ENCODE measurements at regions not wholly inside any gene's neighbourhood (a gene's known extent, or its start where the extent isn't known, plus 50 kb on each side); places are given as distances from the start of the nearest gene placed in this dataset.

DNA sequence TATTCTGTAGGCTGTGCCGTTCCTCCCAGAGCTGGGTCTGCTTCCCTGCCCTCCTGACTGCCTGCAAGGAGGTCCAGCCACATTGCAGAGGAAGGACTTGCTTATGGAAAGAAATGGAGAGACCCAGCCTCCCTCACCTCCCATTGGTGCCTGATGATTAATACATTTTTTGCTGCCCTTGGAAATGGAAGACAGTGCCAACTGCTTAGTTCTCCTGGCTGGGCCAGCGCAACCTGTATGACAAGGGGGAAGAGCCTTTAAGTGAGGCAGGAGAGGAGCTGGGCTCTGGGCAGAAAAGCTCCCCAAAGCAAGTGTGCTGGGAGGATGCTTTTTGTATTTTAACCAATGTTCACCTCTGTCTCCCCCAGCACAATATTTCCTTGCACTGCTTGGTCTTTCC lies 238.5 kb downstream of the SOX9 start:
- H3K4me1 ChIP-seq (ENCODE audit: insufficient read depth) = no peaks in the 10 kb centered on the region
- no peak overlapping the region for H3K4me3 ChIP-seq
- no peaks in the 10 kb centered on the region for H3K9me2 ChIP-seq (ENCODE audit: insufficient read depth)
- no peak for DNase-seq (ENCODE audit: low spot score)
- Mint-ChIP-seq H3K27me3 (ENCODE audit: insufficient read depth, low read depth, poor library complexity) (peaks cover 4% of the 10 kb centered on the region), H3K36me3 (ENCODE audit: low read depth) (no peaks in the 10 kb centered on the region; the same call in 2 of the 3 replicates), H3K9me3 (no peaks in the 10 kb centered on the region; the same call in 2 of the 3 replicates), H3K4me3 (no peak overlapping the region), H3K27ac (no peak overlapping the region), H3K4me1 (no peaks in the 10 kb centered on the region)
- H3F3A ChIP-seq (replicated peaks; ENCODE audit: low read depth) = no peaks in the 10 kb centered on the region
- no peak overlapping the region for H2AFZ ChIP-seq
- no peaks in the 10 kb centered on the region for H3K27me3 ChIP-seq (ENCODE audit: insufficient read depth)
- TF ChIP-seq POLR2AphosphoS5 (IDR thresholded peaks at IDR 0.05; ENCODE audit: low read depth) (no peak), REST (IDR thresholded peaks at IDR 0.05; ENCODE audit: unreplicated experiment) (no peak), NANOG (IDR thresholded peaks at IDR 0.05; ENCODE audit: borderline replicate concordance) (no peak), ZNF114 (CRISPR knock-in tag; IDR thresholded peaks at IDR 0.05) (no peak), EZH2 (IDR thresholded peaks at IDR 0.05; ENCODE audit: low read depth, unreplicated experiment) (no peak), EZH2phosphoT487 (IDR thresholded peaks at IDR 0.05; ENCODE audit: unreplicated experiment) (no peak), STAT1 (IDR thresholded peaks at IDR 0.05; ENCODE audit: unreplicated experiment) (no peak), JUNB (IDR thresholded peaks at IDR 0.05; ENCODE audit: unreplicated experiment) (no peak), ETS1 (IDR thresholded peaks at IDR 0.05) (no peak), ZNF331 (CRISPR knock-in tag; IDR thresholded peaks at IDR 0.05; ENCODE audit: low read depth) (no peak), CREB1 (CRISPR knock-in tag; IDR thresholded peaks at IDR 0.05; ENCODE audit: low read depth) (no peak)
- TF ChIP-seq, protein P1, sequence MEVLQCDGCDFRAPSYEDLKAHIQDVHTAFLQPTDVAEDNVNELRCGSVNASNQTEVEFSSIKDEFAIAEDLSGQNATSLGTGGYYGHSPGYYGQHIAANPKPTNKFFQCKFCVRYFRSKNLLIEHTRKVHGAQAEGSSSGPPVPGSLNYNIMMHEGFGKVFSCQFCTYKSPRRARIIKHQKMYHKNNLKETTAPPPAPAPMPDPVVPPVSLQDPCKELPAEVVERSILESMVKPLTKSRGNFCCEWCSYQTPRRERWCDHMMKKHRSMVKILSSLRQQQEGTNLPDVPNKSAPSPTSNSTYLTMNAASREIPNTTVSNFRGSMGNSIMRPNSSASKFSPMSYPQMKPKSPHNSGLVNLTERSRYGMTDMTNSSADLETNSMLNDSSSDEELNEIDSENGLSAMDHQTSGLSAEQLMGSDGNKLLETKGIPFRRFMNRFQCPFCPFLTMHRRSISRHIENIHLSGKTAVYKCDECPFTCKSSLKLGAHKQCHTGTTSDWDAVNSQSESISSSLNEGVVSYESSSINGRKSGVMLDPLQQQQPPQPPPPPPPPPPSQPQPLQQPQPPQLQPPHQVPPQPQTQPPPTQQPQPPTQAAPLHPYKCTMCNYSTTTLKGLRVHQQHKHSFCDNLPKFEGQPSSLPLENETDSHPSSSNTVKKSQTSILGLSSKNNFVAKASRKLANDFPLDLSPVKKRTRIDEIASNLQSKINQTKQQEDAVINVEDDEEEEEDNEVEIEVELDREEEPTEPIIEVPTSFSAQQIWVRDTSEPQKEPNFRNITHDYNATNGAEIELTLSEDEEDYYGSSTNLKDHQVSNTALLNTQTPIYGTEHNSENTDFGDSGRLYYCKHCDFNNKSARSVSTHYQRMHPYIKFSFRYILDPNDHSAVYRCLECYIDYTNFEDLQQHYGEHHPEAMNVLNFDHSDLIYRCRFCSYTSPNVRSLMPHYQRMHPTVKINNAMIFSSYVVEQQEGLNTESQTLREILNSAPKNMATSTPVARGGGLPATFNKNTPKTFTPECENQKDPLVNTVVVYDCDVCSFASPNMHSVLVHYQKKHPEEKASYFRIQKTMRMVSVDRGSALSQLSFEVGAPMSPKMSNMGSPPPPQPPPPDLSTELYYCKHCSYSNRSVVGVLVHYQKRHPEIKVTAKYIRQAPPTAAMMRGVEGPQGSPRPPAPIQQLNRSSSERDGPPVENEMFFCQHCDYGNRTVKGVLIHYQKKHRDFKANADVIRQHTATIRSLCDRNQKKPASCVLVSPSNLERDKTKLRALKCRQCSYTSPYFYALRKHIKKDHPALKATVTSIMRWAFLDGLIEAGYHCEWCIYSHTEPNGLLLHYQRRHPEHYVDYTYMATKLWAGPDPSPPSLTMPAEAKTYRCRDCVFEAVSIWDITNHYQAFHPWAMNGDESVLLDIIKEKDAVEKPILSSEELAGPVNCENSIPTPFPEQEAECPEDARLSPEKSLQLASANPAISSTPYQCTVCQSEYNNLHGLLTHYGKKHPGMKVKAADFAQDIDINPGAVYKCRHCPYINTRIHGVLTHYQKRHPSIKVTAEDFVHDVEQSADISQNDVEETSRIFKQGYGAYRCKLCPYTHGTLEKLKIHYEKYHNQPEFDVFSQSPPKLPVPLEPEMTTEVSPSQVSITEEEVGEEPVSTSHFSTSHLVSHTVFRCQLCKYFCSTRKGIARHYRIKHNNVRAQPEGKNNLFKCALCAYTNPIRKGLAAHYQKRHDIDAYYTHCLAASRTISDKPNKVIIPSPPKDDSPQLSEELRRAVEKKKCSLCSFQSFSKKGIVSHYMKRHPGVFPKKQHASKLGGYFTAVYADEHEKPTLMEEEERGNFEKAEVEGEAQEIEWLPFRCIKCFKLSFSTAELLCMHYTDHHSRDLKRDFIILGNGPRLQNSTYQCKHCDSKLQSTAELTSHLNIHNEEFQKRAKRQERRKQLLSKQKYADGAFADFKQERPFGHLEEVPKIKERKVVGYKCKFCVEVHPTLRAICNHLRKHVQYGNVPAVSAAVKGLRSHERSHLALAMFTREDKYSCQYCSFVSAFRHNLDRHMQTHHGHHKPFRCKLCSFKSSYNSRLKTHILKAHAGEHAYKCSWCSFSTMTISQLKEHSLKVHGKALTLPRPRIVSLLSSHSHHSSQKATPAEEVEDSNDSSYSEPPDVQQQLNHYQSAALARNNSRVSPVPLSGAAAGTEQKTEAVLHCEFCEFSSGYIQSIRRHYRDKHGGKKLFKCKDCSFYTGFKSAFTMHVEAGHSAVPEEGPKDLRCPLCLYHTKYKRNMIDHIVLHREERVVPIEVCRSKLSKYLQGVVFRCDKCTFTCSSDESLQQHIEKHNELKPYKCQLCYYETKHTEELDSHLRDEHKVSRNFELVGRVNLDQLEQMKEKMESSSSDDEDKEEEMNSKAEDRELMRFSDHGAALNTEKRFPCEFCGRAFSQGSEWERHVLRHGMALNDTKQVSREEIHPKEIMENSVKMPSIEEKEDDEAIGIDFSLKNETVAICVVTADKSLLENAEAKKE (CRISPR knock-in tag; IDR thresholded peaks at IDR 0.05) = no peak
- TF ChIP-seq, protein P2, sequence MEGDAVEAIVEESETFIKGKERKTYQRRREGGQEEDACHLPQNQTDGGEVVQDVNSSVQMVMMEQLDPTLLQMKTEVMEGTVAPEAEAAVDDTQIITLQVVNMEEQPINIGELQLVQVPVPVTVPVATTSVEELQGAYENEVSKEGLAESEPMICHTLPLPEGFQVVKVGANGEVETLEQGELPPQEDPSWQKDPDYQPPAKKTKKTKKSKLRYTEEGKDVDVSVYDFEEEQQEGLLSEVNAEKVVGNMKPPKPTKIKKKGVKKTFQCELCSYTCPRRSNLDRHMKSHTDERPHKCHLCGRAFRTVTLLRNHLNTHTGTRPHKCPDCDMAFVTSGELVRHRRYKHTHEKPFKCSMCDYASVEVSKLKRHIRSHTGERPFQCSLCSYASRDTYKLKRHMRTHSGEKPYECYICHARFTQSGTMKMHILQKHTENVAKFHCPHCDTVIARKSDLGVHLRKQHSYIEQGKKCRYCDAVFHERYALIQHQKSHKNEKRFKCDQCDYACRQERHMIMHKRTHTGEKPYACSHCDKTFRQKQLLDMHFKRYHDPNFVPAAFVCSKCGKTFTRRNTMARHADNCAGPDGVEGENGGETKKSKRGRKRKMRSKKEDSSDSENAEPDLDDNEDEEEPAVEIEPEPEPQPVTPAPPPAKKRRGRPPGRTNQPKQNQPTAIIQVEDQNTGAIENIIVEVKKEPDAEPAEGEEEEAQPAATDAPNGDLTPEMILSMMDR (conservative IDR thresholded peaks at IDR 0.05; ENCODE audit: low read depth in 2 of 2) = no peak
- no peaks in the 10 kb centered on the region for H3K79me2 ChIP-seq (replicated peaks; ENCODE audit: insufficient read depth)
- H4K20me1 ChIP-seq (replicated peaks; ENCODE audit: insufficient read depth) = no peaks in the 10 kb centered on the region
- no peak overlapping the region for H3K4me2 ChIP-seq
- ATAC-seq = no peak
- H3K27ac ChIP-seq (ENCODE audit: low read depth) = no peak overlapping the region
- no peaks in the 10 kb centered on the region for H3K36me3 ChIP-seq (ENCODE audit: insufficient read depth)

Measured in GM23338 (cell line).